HG03103 (cell line): ENCODE measurements at regions not wholly inside any gene's neighbourhood (a gene's known extent, or its start where the extent isn't known, plus 50 kb on each side); places are given as distances from the start of the nearest gene placed in this dataset.

Source experiments
- ATAC-seq: cut with Tn5 transposase; IDR thresholded peaks from one replicate; pipeline ENCODE4 v1.9.1; 2021; ENCODE audit warnings: low read depth; ENCODE audit not compliant: unreplicated experiment

DNA sequence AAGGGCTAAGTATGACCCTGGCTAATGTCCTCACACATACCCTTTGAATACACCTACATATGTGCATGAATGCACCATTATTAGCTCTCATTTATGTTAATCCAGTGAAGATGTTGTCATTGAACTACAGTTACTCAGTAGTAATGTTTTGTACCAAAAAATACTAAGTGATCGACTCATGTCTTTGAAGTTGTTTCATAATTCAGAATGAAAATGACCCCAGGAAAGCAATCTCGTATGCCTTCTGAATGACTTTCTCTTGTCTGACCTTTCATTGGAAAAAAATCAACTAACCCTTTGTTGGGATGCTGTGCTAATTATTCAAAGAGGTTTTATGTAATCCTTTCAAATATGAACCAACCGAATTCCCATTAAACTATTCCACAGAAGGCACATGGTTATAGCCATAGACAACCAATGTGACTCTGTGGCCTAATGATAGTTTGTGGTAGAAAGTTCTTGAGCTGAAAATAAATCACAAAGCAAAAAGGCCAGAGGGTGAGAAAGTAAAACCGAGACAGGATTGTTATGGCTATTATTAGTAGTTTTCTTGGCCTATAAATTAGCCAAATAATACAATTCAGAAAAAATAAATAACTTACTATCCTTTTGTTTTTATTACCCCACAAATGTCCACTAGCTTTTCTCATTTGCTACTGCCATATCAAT is 86.8 kb upstream of the STARD13 start:
- no peak for ATAC-seq

DNA sequence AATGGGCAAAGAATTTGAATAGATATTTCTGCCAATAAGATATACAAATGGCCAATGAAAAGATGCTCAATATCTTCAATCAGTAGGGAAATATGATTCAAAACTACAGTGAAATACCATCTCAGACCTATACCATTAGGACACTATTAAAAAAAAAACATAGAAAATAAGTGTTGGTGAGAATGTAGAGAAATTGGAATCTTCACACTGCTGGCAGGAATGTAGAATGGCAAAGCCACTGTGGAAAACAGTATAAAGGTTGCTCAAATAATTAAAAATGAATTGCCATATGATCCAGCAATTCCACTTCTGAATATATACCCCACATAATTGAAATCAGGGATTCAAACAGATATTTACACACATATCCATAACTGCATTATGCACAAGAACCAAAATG is 88.1 kb upstream of the STARD13 start:
- no peak for ATAC-seq

DNA sequence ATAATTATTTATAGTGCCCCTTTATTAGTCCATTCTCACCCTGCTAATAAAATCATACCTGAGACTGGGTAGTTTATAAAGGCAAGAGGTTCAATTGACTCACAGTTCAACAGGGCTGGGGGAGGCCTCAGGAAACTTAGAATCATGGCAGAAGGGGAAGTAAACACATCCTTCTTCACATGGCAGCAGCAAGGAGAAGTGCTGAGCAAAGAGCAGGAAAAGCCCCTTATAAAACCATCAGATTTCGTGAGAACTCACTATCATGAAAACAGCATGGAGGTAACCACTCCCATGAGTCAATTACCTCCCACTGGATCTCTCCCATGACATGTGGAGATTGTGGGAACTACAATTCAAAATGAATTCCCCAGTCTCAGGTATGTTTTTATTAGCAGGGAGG is 89.9 kb upstream of the STARD13 start:
- no peak for ATAC-seq

DNA sequence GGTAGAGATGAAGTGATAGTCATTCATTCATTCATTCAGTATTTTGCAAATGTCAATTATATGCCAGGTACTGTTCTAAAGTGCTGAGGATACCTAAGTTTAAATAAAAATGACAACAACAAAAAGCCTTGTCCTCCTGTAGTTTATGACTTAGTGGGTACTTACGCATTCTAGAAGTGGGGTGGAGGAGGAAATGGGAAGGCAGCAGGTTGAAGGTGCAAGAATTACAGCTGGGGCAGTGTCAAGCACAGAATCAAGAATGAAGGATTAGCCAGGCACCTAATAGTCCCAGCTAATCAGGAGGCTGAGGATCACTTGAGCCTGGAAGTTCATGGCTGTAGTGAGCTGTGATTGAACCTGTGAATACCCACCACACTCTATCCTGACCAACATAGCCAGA is 90.7 kb upstream of the STARD13 start:
- ATAC-seq = no peak

DNA sequence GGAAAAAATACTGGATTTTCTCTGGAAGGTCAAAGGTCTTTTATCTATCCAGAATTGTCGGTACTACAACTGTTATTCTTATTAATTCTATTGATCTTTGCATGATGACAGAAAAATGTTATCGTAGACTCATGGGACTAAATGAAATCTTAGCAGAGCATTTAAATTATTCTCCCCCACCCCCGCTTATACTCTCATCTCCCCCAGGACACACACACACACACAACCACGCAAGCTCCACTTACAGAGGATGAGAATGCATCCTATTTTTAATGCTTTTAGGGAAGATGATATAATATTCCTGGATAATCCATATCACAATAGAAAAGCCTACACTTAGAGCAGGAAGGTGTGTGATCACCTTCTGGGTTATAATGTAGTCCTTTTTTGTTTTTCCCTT is 91.9 kb upstream of the STARD13 start:
- ATAC-seq = no peak

DNA sequence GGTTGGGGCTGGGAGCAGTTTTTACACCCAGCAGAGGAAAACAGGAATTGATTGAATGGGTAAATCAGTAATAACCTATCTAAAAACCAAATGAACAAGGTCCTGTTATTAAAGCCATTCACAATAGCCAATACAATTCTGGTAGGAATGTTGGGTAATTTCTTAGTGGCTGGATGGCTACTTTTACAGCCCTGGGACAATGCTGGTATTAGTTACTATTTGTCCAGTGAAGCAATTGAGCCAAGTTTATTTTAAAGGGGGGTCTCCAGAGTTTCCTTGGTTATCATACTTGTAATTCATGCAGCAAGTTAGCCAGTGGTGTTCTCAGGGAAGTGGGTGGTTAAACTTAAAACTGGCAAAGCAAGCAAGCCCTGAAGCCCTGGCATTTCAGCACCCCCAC is 92.3 kb upstream of the STARD13 start:
- no peak for ATAC-seq

DNA sequence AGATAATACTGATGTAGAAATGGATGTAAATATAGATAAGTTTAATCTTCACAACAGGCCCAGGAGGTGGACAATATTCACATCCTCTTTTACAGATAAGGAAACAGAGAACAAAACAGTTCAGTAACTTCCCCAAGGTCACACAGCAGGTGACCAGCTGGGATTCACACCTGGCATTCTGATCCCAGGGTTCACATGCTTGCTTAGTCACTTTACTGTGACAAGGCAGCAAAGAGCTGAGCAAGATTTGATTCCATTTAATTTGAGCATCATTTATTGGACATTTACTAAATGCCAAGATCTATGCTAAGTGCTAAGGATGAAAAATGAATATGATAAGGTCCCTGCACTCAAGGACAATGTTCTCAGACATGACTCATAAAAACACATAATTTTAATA is 94.1 kb upstream of the STARD13 start:
- ATAC-seq = no peak

DNA sequence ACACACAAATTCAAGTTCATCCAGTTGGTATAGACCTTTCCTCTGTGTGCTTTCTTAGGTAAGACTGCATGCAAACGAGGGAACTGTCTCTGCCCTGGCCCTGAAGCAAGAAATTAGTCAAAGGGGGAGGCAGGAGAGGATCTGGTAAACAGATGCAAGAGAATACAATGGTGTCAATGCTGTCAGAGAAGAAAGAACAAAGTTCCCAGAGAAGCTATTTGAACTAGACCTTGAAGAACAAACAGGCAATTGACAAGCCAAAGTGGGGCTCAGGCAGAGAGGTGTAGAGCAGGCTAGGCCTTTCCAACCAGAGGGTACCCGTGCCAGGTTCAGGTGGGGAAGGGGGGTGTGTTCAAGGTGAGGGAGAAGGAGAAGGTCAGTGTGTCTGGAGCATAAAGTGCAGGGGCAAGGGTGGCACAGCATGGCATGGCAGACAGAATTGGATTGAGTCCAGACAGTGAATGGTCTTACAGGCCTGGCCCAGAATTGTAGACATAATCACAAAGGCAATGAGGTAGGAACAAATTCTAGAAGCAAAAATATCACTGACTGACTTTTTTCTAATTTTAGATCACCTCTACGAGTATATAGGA is 95.0 kb upstream of the STARD13 start:
- no peak for ATAC-seq

DNA sequence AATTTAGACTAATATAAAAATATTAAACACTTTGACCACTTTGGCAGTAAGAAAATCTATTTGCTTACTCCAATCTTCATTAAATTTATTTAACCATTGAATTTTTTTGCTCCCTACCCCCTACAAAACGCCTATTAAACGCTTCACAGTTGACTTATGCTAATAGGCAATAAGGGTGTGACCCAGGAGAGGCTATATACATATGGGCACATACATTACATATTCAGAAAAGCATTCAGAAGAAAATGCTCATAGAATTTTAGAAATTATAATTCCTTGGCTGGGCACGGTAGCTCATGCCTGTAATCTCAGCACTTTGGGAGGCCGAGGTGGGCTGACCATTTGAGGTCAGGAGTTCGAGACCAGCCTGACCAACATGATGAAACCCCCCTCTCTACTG is 95.6 kb upstream of the STARD13 start:
- no peak for ATAC-seq

DNA sequence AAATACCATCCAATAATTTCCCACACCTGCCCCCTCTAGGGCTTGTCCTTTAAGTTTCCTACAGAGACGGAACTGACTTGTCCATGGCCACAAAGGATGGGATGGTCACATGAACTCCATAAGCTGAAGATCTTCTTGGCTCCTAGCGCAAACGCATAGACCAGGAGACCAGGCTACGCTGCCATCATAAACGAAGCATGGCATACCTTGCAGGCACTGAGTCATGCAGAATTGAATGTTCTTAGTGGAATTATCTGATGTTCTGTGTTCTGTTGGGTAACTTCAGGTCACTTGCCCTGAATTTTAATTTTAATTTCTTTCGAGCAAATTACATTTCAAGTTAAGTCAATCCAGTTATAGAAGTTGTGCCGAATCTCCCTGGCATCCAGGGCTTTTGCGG is 96.4 kb upstream of the STARD13 start:
- ATAC-seq = no peak

DNA sequence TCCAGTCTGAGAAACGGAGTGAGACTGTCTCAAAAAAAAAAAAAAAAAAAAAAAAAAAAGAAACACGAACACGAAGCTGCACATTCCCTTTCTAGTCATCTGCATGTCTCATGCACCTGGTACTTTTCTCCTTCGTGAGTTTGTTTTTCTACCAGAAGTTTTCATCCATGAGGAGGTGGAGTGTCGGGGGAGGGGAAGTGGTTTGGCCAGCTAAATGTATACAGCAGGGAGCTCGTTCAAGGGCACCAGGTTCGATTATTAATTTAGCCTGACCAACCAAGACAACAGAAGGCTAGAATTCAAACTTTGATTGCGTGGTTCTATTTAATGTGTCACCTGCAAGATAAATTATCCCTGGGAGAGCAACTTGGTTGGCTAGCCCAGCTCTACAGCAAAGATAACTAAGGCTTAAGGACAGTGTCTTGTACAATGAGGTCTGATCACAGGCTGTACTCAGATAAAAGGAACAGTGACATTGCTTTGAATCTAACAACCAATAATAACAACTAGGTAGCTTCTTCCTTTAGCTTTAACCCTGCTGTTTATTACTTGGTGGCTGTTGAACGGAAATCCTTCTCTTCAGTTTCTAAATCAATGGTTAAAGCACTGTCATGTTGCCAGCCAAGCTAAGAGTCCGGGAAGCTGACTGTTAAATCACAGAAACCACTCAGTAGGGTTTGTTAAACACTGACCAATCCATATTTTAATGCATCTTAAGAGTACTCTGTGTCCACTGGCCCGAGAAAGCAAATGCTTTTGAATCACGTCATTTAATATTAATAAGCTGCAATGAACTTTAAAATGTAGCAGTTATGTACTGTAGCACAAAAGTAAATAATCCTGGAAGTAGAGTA is 98.4 kb upstream of the STARD13 start:
- ATAC-seq = no peak

DNA sequence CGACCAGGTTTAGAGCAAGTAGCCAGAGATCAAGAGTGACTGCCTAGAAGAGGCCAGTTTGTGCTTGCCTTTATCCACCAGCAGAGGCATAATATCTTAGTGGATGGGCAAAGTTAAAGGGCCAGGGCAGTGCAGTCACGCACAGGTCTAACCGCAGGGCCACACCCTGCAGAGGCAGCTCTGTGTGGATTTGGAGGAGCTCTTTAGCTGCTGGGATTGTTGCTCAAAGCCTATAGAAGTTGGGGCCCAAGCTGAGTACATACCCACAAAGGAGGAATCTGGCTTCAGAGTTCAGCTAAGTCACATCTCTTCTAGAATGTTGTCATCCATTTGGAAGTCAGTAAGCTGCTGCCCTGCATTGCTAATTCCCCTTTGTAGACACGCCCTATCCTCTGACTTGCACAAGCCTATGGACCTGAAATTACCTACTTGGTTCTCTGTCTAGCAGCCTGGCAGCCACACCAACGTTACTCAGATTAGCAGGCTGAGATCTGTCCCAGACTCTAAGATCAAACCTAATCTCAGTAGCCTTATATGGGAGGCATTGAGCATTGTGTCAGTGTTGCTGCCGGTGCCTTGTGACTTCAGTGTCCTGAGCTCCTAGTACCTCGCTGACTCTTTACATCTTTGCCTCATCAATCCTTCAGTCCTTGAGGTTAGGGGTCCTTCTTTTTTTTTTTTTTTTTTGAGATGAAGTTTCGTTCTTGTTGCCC is 102.9 kb upstream of the STARD13 start:
- no peak for ATAC-seq

DNA sequence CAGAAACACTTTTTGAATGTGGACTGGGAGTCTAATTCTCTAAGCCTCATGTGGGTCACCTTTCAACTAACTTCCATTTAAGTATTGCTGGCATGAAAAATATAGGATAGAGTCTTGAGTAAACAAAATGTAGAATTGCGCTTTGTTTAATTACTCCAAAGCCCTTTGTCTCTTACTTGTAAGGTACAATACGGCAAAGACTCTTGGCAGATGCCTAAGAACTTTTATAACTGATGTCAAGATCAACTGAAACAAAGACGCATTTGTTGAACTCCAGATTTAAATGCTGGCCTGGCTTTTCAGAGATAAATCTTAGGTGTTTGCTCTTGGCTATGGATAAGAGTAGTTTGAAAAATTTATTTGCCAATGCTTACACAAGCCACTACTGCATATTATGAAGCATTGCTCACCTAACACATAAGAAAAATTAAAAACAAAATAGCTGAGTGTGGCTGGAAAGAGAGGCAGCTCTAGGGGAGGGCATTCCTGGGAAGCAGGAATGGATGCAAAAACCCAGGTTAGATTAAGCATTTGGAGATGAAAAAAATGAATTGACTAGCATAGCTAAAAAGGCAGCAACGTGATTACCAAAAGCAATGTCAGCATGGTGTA is 107.3 kb upstream of the STARD13 start:
- no peak for ATAC-seq

DNA sequence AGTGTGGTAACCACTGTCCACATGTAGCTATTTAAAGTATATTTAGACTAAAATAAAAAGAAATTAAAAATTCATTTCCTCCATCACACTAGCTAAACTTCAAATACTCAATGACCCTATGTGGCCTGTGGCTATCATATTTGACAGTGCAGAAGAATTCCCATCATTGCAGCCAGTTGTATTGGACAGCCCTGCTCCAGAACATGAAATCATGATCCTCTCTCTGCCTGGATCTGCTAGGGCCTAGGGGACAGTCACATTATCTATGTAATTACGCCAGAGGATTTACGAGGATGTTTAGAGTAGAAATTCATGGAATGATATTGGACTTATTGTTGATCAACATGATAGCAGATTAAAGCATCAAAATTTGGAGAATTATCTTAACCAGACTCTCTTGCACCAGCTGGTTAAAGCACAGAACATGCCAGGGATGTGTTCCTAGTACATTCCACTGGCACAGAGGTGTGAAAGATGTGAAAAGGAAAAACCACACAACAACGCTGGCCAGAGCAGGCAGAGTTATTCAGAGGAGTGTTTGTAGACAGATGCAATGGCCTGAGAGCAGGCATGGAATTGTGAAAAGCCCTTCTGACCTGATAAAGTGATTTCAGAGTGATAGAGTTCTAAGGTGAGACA is 108.9 kb upstream of the STARD13 start:
- no peak for ATAC-seq

DNA sequence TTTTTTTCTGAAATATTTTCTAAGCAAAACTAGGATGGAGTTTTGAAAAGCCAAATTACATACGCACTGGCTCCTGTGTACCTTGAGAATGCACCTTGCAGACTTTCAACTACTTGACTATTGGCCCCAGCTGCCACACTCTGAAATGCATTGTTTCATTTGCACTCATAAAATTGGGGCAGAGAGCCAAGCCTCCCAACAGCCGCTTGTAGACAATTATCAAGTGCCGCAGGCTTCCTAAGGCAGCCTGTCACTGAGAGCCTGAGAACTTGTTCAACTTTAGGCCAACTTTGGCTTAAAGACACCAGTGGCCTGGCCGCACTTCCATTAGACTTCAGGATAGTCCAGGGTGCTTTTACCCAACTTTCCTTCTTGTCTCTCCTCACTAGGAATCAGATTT is 115.7 kb upstream of the STARD13 start:
- no peak for ATAC-seq

DNA sequence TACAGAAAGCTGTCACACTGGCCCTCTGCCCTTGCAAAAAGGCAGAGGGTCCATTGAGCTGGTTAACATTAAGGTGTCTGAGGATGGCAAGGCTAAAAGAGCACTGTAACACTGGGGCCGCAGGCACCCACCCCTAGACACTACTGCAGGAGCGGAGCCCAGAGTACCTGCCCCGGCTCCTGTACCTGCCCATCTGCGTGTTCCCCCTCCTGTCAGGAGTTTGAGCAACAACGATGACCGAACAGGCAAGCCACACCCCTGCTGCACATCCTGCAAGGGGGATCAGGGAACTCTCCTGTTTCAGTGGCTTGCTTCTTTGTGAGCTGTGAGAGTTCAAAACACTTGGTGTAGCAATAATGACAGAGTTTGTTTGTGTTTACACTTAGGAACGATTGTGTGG is 117.4 kb upstream of the STARD13 start:
- no peak for ATAC-seq

DNA sequence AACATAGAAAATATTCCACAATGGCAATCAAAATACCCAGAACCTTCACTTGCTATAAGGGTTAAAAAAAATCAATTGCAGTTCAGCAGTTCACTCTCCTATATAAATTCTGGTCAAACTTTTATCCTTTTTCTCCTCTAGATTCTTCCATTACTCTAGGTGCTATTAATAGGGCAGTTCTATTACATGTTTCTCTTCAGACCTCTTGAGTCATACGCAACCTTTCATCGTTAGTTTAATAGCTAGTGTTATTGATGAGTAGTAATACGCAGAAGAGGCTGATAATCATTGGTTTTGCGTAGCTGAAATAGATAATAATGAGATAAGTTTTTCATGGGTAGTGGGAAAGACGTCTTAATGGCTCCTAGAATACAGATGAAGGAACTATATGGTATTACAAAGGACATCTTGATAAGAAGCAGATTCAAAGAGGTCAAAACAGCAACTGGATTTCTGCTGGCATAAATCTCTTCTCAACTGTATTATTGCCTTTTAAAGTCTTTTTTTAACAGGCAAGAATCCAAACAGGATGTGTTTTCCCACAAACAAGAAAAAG is 118.3 kb upstream of the STARD13 start:
- ATAC-seq = no peak

DNA sequence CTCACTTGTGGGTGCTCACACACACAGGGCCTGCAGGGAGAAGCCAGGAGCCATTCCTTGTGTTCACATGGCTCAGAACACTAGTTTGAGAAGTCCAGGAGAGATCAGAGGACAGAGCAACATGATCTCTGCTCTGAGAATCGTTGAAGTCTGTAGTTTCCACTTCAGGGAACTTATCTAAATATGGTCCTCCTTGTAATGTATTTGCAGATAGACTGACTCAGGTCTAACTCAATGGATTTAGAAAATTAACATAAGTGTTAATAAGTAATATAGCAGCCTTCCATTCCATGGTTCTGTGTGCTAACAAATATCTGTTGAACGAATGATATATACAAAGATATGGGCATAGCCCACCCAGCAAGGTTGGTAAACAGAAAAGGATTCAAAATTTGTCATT is 119.8 kb upstream of the STARD13 start:
- ATAC-seq = no peak

DNA sequence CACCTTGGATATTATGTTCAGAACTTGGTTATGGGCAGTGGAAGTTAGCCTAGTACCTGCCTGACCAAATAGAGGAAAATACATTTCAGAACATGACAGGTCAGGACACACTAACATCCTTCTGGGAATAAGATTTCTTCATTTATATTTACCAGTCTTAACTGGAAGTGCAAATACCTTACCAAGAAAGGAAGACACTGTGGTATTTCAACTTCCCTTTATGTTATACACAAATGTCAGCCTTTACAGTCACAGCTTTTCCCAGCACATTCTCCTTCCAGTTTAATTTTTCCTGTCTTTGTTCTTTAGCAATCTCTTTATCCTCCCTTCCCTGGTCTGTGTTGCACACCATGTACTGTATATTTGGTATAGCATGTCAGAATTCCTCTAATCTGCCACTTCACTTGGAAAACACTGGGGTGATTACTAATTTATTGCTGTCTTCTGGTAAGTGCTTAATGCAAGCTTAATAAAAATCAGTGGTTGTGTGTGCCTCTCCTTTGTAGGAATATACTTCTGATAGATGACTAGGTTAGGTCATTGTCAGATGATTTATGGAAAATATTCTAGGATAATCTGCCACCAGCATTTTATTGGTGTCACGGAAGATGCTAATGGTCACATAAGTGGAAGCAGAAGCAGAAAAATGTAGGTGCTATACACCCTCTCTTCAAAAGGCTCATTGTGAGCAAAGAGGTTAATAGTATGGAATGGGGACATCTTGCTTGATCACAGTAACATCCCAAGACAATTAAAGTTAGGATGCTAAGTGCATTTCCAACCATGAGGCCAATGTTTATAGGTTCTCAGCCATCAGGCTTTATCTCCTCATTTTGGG is 124.3 kb upstream of the STARD13 start:
- no peak for ATAC-seq
